AG09309 (cell line): ENCODE measurements at regions not wholly inside any gene's neighbourhood (a gene's known extent, or its start where the extent isn't known, plus 50 kb on each side); places are given as distances from the start of the nearest gene placed in this dataset.

Experiments
- DNase-seq: peaks from one replicate; pipeline ENCODE4 v3.0.0-alpha.2; 2010; ENCODE audit warnings: low read depth
- H3K4me3 ChIP-seq: 2 replicates; pipeline ENCODE4 v1.5.1; 2011; ENCODE audit warnings: mild to moderate bottlenecking, low read depth, low read length, moderate library complexity; ENCODE audit not compliant: control insufficient read depth
- TF ChIP-seq, protein P1 (sequence below): IDR thresholded peaks from 2 replicates; pipeline ENCODE4 v1.5.1; 2011; ENCODE audit warnings: mild to moderate bottlenecking, low read depth, low read length, inconsistent platforms; ENCODE audit not compliant: insufficient read depth, control insufficient read depth; ENCODE audit errors: missing control alignments

DNA sequence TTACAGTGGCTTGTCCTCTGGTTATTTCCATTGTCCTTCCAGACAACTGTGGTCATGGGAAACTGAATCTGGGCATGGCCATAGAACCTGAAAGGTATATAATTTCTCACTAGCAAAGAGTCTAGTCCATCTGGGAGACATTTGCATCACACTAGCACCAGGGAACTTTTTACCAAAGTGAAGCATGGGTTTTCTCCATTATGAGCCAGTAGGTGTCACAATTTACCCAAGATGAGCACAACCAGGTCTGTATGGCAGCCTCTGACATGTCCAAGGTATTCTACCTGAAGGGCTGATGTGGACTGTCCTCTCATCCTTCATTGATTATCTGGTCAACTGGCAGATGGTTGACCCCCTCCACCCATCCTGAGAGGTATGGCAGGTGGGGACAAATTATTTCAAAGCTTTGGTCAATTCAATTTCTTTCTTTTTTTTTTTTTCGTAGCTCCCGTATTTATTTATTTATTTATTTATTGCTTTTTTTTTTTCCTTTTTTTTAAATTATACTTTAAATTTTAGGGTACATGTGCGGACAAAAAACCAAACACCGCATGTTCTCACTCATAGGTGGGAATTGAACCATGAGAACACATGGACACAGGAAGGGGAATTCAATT is 425.9 kb downstream of the TMEM135 start:
- TF ChIP-seq, protein P1, sequence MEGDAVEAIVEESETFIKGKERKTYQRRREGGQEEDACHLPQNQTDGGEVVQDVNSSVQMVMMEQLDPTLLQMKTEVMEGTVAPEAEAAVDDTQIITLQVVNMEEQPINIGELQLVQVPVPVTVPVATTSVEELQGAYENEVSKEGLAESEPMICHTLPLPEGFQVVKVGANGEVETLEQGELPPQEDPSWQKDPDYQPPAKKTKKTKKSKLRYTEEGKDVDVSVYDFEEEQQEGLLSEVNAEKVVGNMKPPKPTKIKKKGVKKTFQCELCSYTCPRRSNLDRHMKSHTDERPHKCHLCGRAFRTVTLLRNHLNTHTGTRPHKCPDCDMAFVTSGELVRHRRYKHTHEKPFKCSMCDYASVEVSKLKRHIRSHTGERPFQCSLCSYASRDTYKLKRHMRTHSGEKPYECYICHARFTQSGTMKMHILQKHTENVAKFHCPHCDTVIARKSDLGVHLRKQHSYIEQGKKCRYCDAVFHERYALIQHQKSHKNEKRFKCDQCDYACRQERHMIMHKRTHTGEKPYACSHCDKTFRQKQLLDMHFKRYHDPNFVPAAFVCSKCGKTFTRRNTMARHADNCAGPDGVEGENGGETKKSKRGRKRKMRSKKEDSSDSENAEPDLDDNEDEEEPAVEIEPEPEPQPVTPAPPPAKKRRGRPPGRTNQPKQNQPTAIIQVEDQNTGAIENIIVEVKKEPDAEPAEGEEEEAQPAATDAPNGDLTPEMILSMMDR, result peak; percentile 57
- DNase-seq, result no peak
- H3K4me3 ChIP-seq, result no peak overlapping the region

DNA sequence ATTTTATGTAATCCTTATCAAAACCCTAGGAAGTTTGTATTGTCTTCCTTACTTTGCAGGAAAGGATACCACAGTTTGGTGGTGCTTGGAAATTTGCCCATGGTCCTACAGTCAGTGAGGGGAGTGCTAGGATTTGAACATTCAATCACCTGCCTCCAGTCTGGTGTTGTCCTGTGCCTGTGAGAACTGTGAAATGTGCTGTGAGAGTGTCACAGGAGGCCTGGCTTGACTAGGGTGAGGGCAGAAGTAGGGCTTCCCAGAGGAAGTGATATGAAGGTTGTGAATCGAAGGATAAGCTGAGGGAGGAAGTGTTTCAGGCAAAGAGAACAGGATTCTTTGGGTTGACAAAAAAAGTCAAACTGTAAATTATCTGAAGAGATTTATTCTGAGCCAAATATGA is 424.4 kb downstream of the TMEM135 start:
- H3K4me3 ChIP-seq, result no peak overlapping the region
- DNase-seq, result no peak

DNA sequence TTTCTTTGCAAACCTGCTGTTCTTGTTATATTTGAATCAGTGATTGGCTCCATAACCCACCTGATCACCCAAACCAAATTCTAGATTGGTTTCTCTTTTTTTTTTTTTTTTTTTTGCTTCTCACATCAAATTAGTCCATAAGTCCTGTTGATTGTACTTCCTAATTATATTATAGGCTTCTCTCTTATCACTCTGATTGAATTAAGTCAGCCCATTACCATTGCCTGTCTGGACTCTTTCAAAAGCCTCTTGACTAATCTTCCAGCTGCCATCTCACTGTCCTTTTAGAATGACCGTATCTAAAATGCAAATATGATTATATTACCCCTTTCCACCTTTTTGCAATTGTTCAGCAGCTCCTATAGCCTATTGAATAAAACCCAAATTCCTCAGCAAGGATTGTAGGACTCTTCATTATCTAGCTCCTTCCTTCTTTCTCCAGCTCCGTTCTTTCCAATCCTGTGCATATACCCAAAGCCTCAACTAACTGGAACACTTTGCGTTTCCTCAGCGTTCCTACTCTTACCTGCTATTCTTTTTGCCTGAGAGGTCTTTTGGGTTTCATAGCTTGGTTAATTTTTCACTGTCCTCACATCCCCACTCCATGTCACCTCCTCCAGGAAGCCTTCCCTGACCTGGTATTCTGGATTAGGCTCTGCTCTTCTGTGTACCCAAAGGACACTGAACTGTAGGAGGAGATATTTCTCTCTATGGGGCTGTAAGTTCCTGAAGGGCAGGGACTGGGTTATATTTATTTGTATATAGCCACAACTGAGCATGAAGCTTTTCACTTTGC is 423.3 kb downstream of the TMEM135 start:
- TF ChIP-seq, protein P1, result no peak
- DNase-seq, result no peak
- no peak overlapping the region for H3K4me3 ChIP-seq

More for the DNA sequence above, 424.4 kb downstream of the TMEM135 start:
- TF ChIP-seq, protein P1, result no peak

DNA sequence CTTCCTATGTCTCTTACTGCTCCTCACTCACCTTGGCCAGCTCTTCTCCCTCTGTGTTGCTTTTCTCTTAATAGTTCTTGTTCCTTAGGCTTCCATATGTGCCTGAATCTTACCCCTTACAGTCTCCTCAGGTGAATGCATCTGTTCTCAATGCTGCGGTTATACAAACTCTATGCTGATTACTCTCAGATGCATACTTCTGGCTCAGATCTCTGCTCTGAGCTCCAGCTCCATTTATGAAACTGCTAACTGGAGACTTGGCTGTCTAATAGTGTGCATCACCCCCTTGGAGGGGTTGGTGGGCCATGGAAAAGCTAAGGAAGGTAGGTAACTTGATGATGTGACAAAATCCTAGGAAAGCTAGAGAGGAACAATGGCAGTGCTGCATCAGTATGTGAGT is 422.5 kb downstream of the TMEM135 start:
- H3K4me3 ChIP-seq, result no peak overlapping the region
- no peak for DNase-seq
- TF ChIP-seq, protein P1, result no peak

DNA sequence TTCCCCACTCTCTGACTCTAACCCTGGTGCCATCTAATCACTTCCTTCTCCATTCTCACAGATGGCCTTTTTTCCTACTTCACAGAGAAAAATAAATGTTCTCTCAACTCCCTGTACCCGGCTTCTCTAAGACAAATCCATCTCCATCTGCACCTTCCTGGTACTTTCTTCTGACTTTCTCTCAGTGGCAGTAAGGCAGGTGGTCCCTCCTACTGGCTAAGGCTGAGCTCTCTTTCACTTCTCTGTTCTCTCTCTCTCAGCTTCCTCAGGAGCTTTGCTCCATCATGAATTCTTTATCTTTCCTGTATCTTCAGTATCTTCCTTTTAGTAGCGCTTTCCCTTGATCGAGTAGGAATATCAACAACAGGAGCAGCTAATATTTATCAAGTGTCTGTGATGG is 421.6 kb downstream of the TMEM135 start:
- TF ChIP-seq, protein P1, result no peak
- no peak overlapping the region for H3K4me3 ChIP-seq
- DNase-seq, result no peak

DNA sequence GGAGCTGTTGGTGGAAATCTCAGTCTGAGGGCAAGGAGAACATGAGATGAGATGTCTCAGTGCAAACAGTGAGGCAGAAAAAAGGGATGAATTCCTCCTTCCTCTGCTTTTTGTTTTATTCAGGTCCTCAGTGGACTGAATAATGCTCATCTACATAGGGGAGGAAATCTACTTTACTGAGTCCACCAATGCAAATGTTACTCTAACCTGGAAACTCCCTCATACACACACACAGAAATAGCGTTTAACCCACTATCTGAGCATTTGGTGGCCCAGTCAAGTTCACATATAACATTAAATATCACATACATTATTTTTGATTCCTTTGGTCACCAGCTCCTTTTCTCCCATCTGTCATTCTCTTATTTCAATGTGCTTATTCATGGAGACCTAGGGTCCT is 418.8 kb downstream of the TMEM135 start:
- H3K4me3 ChIP-seq, result no peak overlapping the region
- no peak for DNase-seq
- TF ChIP-seq, protein P1, result no peak
